H1 (cell line): ENCODE measurements at regions not wholly inside any gene's neighbourhood (a gene's known extent, or its start where the extent isn't known, plus 50 kb on each side); places are given as distances from the start of the nearest gene placed in this dataset.

Source experiments
- CTCF ChIA-PET: fragments of 300-600 bp; sonication (Branson Sonifier 250); formaldehyde crosslinking; loops from one replicate; lab custom pipeline; 2021; ENCODE audit not compliant: partially characterized antibody; lab: Charles Lee
- POLR2A ChIA-PET: fragments of 300-600 bp; sonication (Branson Sonifier 250); formaldehyde crosslinking; loops from one replicate; lab custom pipeline; 2021; ENCODE audit warnings: inconsistent platforms; ENCODE audit not compliant: partially characterized antibody; lab: Charles Lee
- DNase-seq, 2 experiments: peaks; one replicate each; pipeline versions ENCODE4 v3.0.0 to v3.0.0-alpha.2; 2010 to 2022; ENCODE audit warnings: low spot score in 2 of 2, low read depth in 1 of 2, mixed read lengths in 1 of 2
- FAIRE-seq: peaks from 2 replicates; lab custom pipeline; 2011; peaks lifted over from hg19 to GRCh38; lab: Jason Lieb, UNC
- H2AFZ ChIP-seq: 2 replicates; pipeline ENCODE4 v1.8.1; 2012; ENCODE audit warnings: low read length, inconsistent platforms
- H2AK5ac ChIP-seq: 2 replicates; pipeline ENCODE4 v1.6.1; 2013; ENCODE audit warnings: low read depth, low read length
- H2BK120ac ChIP-seq: replicated peaks from 2 replicates; pipeline ENCODE3; 2013; ENCODE audit warnings: low read depth, low read length, inconsistent platforms
- H2BK12ac ChIP-seq: 2 replicates; pipeline ENCODE4 v1.6.1; 2013; ENCODE audit warnings: low read depth, low read length
- H2BK15ac ChIP-seq: 2 replicates; pipeline ENCODE4 v1.6.1; 2013; ENCODE audit warnings: low read length
- H2BK20ac ChIP-seq: 2 replicates; pipeline ENCODE4 v1.6.1; 2013; ENCODE audit warnings: low read length
- H2BK5ac ChIP-seq: 2 replicates; pipeline ENCODE4 v1.6.1; 2013; ENCODE audit warnings: low read depth, low read length
- H3K14ac ChIP-seq: 2 replicates; pipeline ENCODE4 v1.6.1; 2013; ENCODE audit warnings: inconsistent platforms; ENCODE audit not compliant: insufficient read length
- H3K18ac ChIP-seq: 2 replicates; pipeline ENCODE4 v1.6.1; 2013; ENCODE audit warnings: low read length; ENCODE audit errors: extremely low read depth
- H3K23ac ChIP-seq: 2 replicates; pipeline ENCODE4 v1.6.1; 2013; ENCODE audit warnings: inconsistent platforms; ENCODE audit not compliant: insufficient read length
- H3K23me2 ChIP-seq: 2 replicates; pipeline ENCODE4 v1.6.1; 2013; ENCODE audit warnings: low read depth, low read length
- H3K27ac ChIP-seq: 2 replicates; pipeline ENCODE4 v1.6.1; 2011; ENCODE audit warnings: low read depth, low read length, inconsistent platforms
- H3K27me3 ChIP-seq, 4 experiments: replicated peaks in 1 of 4; 1 replicate in 1 of 4; 2 replicates in 3 of 4; pipeline versions ENCODE4 v1.6.1 to v1.8.1; 2011 to 2013; ENCODE audit warnings: low read length in 3 of 4, mild to moderate bottlenecking in 3 of 4, inconsistent platforms in 2 of 4, mixed read lengths in 2 of 4, moderate library complexity in 1 of 4; ENCODE audit not compliant: control insufficient read depth in 3 of 4, insufficient read depth in 3 of 4; ENCODE audit errors: extremely low read depth in 1 of 4
- H3K36me3 ChIP-seq, 4 experiments: 2 replicates each; pipeline versions ENCODE4 v1.6.1 to v1.8.1; 2011 to 2013; ENCODE audit warnings: mild to moderate bottlenecking in 4 of 4, low read length in 3 of 4, moderate library complexity in 2 of 4, control low read depth in 1 of 4, inconsistent platforms in 1 of 4; ENCODE audit not compliant: insufficient read depth in 4 of 4, control insufficient read depth in 2 of 4
- H3K4ac ChIP-seq: replicated peaks from 2 replicates; pipeline ENCODE3; 2013; ENCODE audit warnings: low read length, low read depth, mixed read lengths, inconsistent platforms; ENCODE audit not compliant: insufficient read length
- H3K4me1 ChIP-seq, 4 experiments: replicated peaks in 1 of 4; 1 replicate in 1 of 4; 2 replicates in 3 of 4; pipeline versions ENCODE4 v1.6.1 to v1.8.1; 2011 to 2013; ENCODE audit warnings: low read length in 3 of 4, inconsistent platforms in 2 of 4, mixed read lengths in 1 of 4; ENCODE audit not compliant: insufficient read depth in 4 of 4, control insufficient read depth in 3 of 4
- H3K4me2 ChIP-seq, 2 experiments: 2 replicates each; pipeline versions ENCODE4 v1.6.1 to v1.8.1; 2011 to 2013; ENCODE audit warnings: low read depth in 2 of 2, low read length in 2 of 2, control low read depth in 1 of 2, inconsistent platforms in 1 of 2, mild to moderate bottlenecking in 1 of 2; ENCODE audit not compliant: insufficient read depth in 1 of 2
- H3K4me3 ChIP-seq, 4 experiments: fragments of 200-600, 300-600 bp in 1 of 4; sonication (generic), shearing (Covaris generic), sonication (Bioruptor Twin) in 1 of 4; 2 replicates each; pipeline versions ENCODE4 v1.5.1 to v1.8.1; 2011 to 2016; ENCODE audit warnings: low read length in 4 of 4, low read depth in 3 of 4, control low read depth in 2 of 4, inconsistent platforms in 2 of 4, mild to moderate bottlenecking in 2 of 4, mixed read lengths in 1 of 4, moderate library complexity in 1 of 4; ENCODE audit not compliant: insufficient read depth in 2 of 4; ENCODE audit errors: extremely low read depth in 1 of 4
- H3K56ac ChIP-seq: replicated peaks from 2 replicates; pipeline ENCODE3; 2013; ENCODE audit warnings: low read depth, mild to moderate bottlenecking, mixed read lengths, low read length, inconsistent platforms; ENCODE audit not compliant: insufficient read length
- H3K79me1 ChIP-seq: 2 replicates; pipeline ENCODE4 v1.6.1; 2013; ENCODE audit warnings: low read depth, low read length, control low read depth
- H3K79me2 ChIP-seq, 2 experiments: 2 replicates each; pipeline versions ENCODE4 v1.6.1 to v1.8.1; 2012 to 2013; ENCODE audit warnings: low read length in 2 of 2, mild to moderate bottlenecking in 2 of 2, inconsistent platforms in 1 of 2; ENCODE audit not compliant: insufficient read depth in 2 of 2, control insufficient read depth in 1 of 2
- H3K9ac ChIP-seq, 4 experiments: replicated peaks in 1 of 4; 1 replicate in 1 of 4; 2 replicates in 3 of 4; pipeline versions ENCODE4 v1.6.1 to v1.8.1; 2011 to 2013; ENCODE audit warnings: low read depth in 3 of 4, low read length in 3 of 4, control low read depth in 2 of 4, mild to moderate bottlenecking in 2 of 4, moderate library complexity in 2 of 4, inconsistent platforms in 1 of 4; ENCODE audit errors: extremely low read depth in 1 of 4
- H3K9me3 ChIP-seq, 2 experiments: 2 replicates each; pipeline versions ENCODE4 v1.6.1 to v1.8.1; 2012 to 2013; ENCODE audit warnings: mild to moderate bottlenecking in 2 of 2, moderate library complexity in 2 of 2, control low read depth in 1 of 2, inconsistent platforms in 1 of 2, low read depth in 1 of 2, low read length in 1 of 2, mixed read lengths in 1 of 2; ENCODE audit not compliant: insufficient read depth in 2 of 2
- H4K20me1 ChIP-seq, 2 experiments: replicated peaks in 1 of 2; 2 replicates each; pipeline versions ENCODE3 to v1.8.1; 2011 to 2013; ENCODE audit warnings: inconsistent platforms in 2 of 2, low read length in 2 of 2, mild to moderate bottlenecking in 1 of 2; ENCODE audit not compliant: insufficient read depth in 2 of 2, control insufficient read depth in 1 of 2
- H4K5ac ChIP-seq: 2 replicates; pipeline ENCODE4 v1.6.1; 2013; ENCODE audit warnings: low read length, low read depth, mixed read lengths, inconsistent platforms; ENCODE audit not compliant: insufficient read length
- H4K8ac ChIP-seq: 2 replicates; pipeline ENCODE4 v1.8.0; 2013; ENCODE audit warnings: mild to moderate bottlenecking, moderate library complexity, low read length, inconsistent platforms; ENCODE audit not compliant: insufficient read depth; ENCODE audit errors: extremely low read depth
- H4K91ac ChIP-seq: replicated peaks from 2 replicates; pipeline ENCODE3; 2013; ENCODE audit warnings: low read length, mixed read lengths, inconsistent platforms; ENCODE audit not compliant: insufficient read length
- CHD1 ChIP-seq: IDR thresholded peaks from 2 replicates; pipeline ENCODE4 v1.6.1; 2012; ENCODE audit warnings: low read depth, low read length, improper control_type of control experiment
- EP300 ChIP-seq, 2 experiments: IDR thresholded peaks; 1 replicate in 1 of 2; 2 replicates in 1 of 2; pipeline ENCODE4 v1.6.1; 2011 to 2012; ENCODE audit warnings: low read depth in 2 of 2, low read length in 2 of 2, mild to moderate bottlenecking in 2 of 2, borderline replicate concordance in 1 of 2, inconsistent platforms in 1 of 2, moderate library complexity in 1 of 2
- FOSL1 ChIP-seq: IDR thresholded peaks from 2 replicates; pipeline ENCODE4 v1.6.1; 2011; ENCODE audit warnings: mild to moderate bottlenecking, low read depth, low read length, moderate library complexity; ENCODE audit not compliant: insufficient read depth
- POU5F1 ChIP-seq: IDR thresholded peaks from 2 replicates; pipeline ENCODE4 v1.6.1; 2011; ENCODE audit warnings: low read depth, mild to moderate bottlenecking, low read length, moderate library complexity
- TAF7 ChIP-seq: optimal IDR thresholded peaks from 2 replicates; pipeline ENCODE3; 2011; ENCODE audit warnings: low read depth, mild to moderate bottlenecking, inconsistent platforms, low read length, moderate library complexity, borderline replicate concordance

GRCh38 chr21:16755061-16755460 is 757.8 kb upstream of the CXADR start:
- no peak overlapping the region for H3K56ac ChIP-seq
- no peak overlapping the region for H3K4ac ChIP-seq
- TF ChIP-seq POU5F1, result no peak
- TF ChIP-seq FOSL1, result no peak
- no peak for TF ChIP-seq TAF7
- no peak for TF ChIP-seq CHD1
- no peak for TF ChIP-seq EP300 (IDR thresholded peaks at IDR 0.05; ENCODE audit: borderline replicate concordance in 1 of 2, low read depth in 2 of 2, low read length in 2 of 2)
- no peaks in the 10 kb centered on the region for H3K27me3 ChIP-seq
- DNase-seq (no peak), FAIRE-seq (no peak)
- H3K79me2 ChIP-seq, result no peaks in the 10 kb centered on the region
- H3K23ac ChIP-seq, result no peak overlapping the region
- no peak overlapping the region for H2BK5ac ChIP-seq
- no peak overlapping the region for H2AK5ac ChIP-seq
- H4K5ac ChIP-seq, result no peak overlapping the region
- no peak overlapping the region for H4K91ac ChIP-seq
- H3K14ac ChIP-seq, result no peak overlapping the region
- no peaks in the 10 kb centered on the region for H4K20me1 ChIP-seq
- no peaks in the 10 kb centered on the region for H3K23me2 ChIP-seq
- POLR2A ChIA-PET, result no interaction called here
- H3K9ac ChIP-seq, result no peak overlapping the region
- no peak overlapping the region for H2BK20ac ChIP-seq
- H2BK120ac ChIP-seq, result no peak overlapping the region
- H2BK15ac ChIP-seq, result no peak overlapping the region
- no peak overlapping the region for H2BK12ac ChIP-seq
- no peak overlapping the region for H3K4me3 ChIP-seq
- no peak overlapping the region for H3K18ac ChIP-seq
- H3K4me2 ChIP-seq, result no peak overlapping the region
- CTCF ChIA-PET, result no interaction called here
- no peak overlapping the region for H2AFZ ChIP-seq
- no peak overlapping the region for H3K27ac ChIP-seq
- H3K9me3 ChIP-seq, result no peaks in the 10 kb centered on the region
- no peaks in the 10 kb centered on the region for H3K4me1 ChIP-seq
- no peaks in the 10 kb centered on the region for H3K36me3 ChIP-seq
- H4K8ac ChIP-seq, result no peak overlapping the region
- no peaks in the 10 kb centered on the region for H3K79me1 ChIP-seq
